ENCODE measurements at regions not wholly inside any gene's neighbourhood (a gene's known extent, or its start where the extent isn't known, plus 50 kb on each side); places are given as distances from the start of the nearest gene placed in this dataset.

- no peak overlapping the region for H2AFZ ChIP-seq (replicated peaks; ENCODE audit: low read length, poor library complexity)
- H3K4me3 ChIP-seq (ENCODE audit: insufficient read depth, low read depth, low read length): no peak overlapping the region
- dilution Hi-C loops (cut with HindIII; ENCODE audit: low sequenced_read_pairs, unreplicated experiment): no loop called here
- no peak overlapping the region for H4K5ac ChIP-seq (ENCODE audit: low read depth, low read length)
- H3K56ac ChIP-seq (ENCODE audit: extremely low read depth, insufficient read depth, low read length): no peak overlapping the region
- no peak overlapping the region for H2BK120ac ChIP-seq (ENCODE audit: low read depth, low read length)
- intact Hi-C loops (cut with micrococcal nuclease): no loop called here
- ATAC-seq (ENCODE audit: low read depth) (no peak), DNase-seq (no peak)
- H2BK15ac ChIP-seq (ENCODE audit: low read depth, low read length): no peak overlapping the region
- TF ChIP-seq NFE2L2 (IDR thresholded peaks at IDR 0.05; ENCODE audit: low read depth, low read length) (no peak), RAD21 (IDR thresholded peaks at IDR 0.05; ENCODE audit: low read length) (no peak), CTCF (conservative IDR thresholded peaks at IDR 0.05; ENCODE audit: low read depth, low read length) (no peak), RCOR1 (IDR thresholded peaks at IDR 0.05; ENCODE audit: insufficient replicate concordance, low read length) (no peak), MXI1 (IDR thresholded peaks at IDR 0.05; ENCODE audit: borderline replicate concordance, low read depth, low read length) (no peak), RFX5 (IDR thresholded peaks at IDR 0.05; ENCODE audit: low read depth, low read length) (no peak), SMC3 (IDR thresholded peaks at IDR 0.05; ENCODE audit: low read depth, low read length) (no peak)
- H2BK20ac ChIP-seq (ENCODE audit: low read depth, low read length): no peak overlapping the region
- H3K9me1 ChIP-seq (ENCODE audit: insufficient read depth, low read length): no peaks in the 10 kb centered on the region; the same call in 1 of the 2 replicates
- H4K91ac ChIP-seq (ENCODE audit: insufficient read depth, low read depth, low read length): no peak overlapping the region
- no peaks in the 10 kb centered on the region for H3K9me3 ChIP-seq (ENCODE audit: control insufficient read depth, insufficient read depth, low read length)
- no peak overlapping the region for H2AK9ac ChIP-seq (replicated peaks; ENCODE audit: low read depth, low read length, poor library complexity)
- peaks cover 3% of the 10 kb centered on the region; the same call in 1 of the 2 replicates for H3K27me3 ChIP-seq (ENCODE audit: control insufficient read depth, insufficient read depth, low read length)
- no peaks in the 10 kb centered on the region for H3K79me1 ChIP-seq (ENCODE audit: low read depth in 1 of 2, low read length in 2 of 2)
- BruUV-seq (replicated peaks): no TSS peak
- no peak overlapping the region for H3K9ac ChIP-seq (ENCODE audit: low read depth, low read length)
- ChIA-PET POLR2A (ENCODE audit: unreplicated experiment) (no interaction called here), CTCF (no interaction called here)
- no peak overlapping the region for H3K23ac ChIP-seq (ENCODE audit: low read depth, low read length)
- WGBS, 2 experiments (ENCODE audit: extremely low coverage in 2 of 2, insufficient read length in 1 of 2): 80% methylated on average over 2 of the region's 2 CpGs; no CpG with 5 or more reads in 1 of the 2 experiments
- no peak overlapping the region for H3K4ac ChIP-seq (ENCODE audit: low read depth, low read length)
- H3K36me3 ChIP-seq (ENCODE audit: control insufficient read depth, insufficient read depth, low read length): no peaks in the 10 kb centered on the region
- peaks cover 2% of the 10 kb centered on the region; the same call in 1 of the 2 replicates for H3K4me1 ChIP-seq (ENCODE audit: control insufficient read depth, insufficient read depth, low read length)
- H3K18ac ChIP-seq (ENCODE audit: low read depth, low read length): no peak overlapping the region
- H3K14ac ChIP-seq (replicated peaks; ENCODE audit: low read depth, low read length): no peak overlapping the region
- H2AK5ac ChIP-seq (ENCODE audit: low read depth, low read length): no peak overlapping the region
- H3K27ac ChIP-seq (ENCODE audit: insufficient read depth, low read length): no peak overlapping the region
- no peaks in the 10 kb centered on the region for H4K20me1 ChIP-seq (ENCODE audit: insufficient read depth, low read length)
- no peak overlapping the region for H2BK5ac ChIP-seq (ENCODE audit: low read depth, low read length, poor library complexity, severe bottlenecking)
- H4K8ac ChIP-seq (ENCODE audit: low read depth in 2 of 2, low read length in 2 of 2): no peak overlapping the region
- in situ Hi-C loops (cut with MboI; ENCODE audit: low sequenced_read_pairs): no loop called here
- no peak overlapping the region for H3K4me2 ChIP-seq (ENCODE audit: low read depth, low read length)
These were observed 228.5 kb downstream of the ATP23 start for GRCh38 chr12:58169826-58170225.
